ENCODE measurements at regions not wholly inside any gene's neighbourhood (a gene's known extent, or its start where the extent isn't known, plus 50 kb on each side); places are given as distances from the start of the nearest gene placed in this dataset.

GRCh38 chrX:4175221-4175620, 461.8 kb upstream of the PRKX start:
- Histone ChIP-seq H3K36me3 (ENCODE audit: control insufficient read depth in 2 of 2, extremely low read depth in 1 of 2, insufficient read depth in 2 of 2, low read length in 2 of 2) (no peaks in the 10 kb centered on the region), H2AFZ (ENCODE audit: control insufficient read depth, low read length) (no peak overlapping the region), H3K4me2 (ENCODE audit: control insufficient read depth, extremely low read depth, insufficient read depth, low read depth, low read length) (no peak overlapping the region), H3K9ac (ENCODE audit: control insufficient read depth, extremely low read depth, insufficient read depth, low read length) (no peak overlapping the region), H3K4me3 (ENCODE audit: control insufficient read depth in 2 of 3, extremely low read depth in 1 of 3, insufficient read depth in 2 of 3, low read depth in 1 of 3, low read length in 3 of 3) (no peak overlapping the region), H4K20me1 (ENCODE audit: control insufficient read depth, extremely low read depth, insufficient read depth, low read length) (no peaks in the 10 kb centered on the region), H3K27ac (ENCODE audit: control insufficient read depth, insufficient read depth, low read length) (no peak overlapping the region), H3K79me2 (ENCODE audit: control insufficient read depth, insufficient read depth, low read length) (no peaks in the 10 kb centered on the region), H3K9me3 (ENCODE audit: control insufficient read depth, low read depth, low read length) (no peaks in the 10 kb centered on the region), H3K9me1 (ENCODE audit: control insufficient read depth, extremely low read depth, insufficient read depth, low read length) (no peaks in the 10 kb centered on the region), H3K27me3 (ENCODE audit: control insufficient read depth, extremely low read depth, insufficient read depth, low read length) (no peaks in the 10 kb centered on the region), H3K4me1 (ENCODE audit: control insufficient read depth, extremely low read depth, insufficient read depth, low read length) (no peaks in the 10 kb centered on the region)
- DNase-seq (ENCODE audit: low read depth, low spot score) (no peak), FAIRE-seq (no peak)
- dilution Hi-C loops (cut with MboI; ENCODE audit: extremely low pct_ligation_motif_present, low sequenced_read_pairs): no loop called here
- TF ChIP-seq CTCF (optimal IDR thresholded peaks at IDR 0.05 in 1 of 3, IDR thresholded peaks at IDR 0.05 in 1 of 3, conservative IDR thresholded peaks at IDR 0.05 in 1 of 3; ENCODE audit: extremely low read depth in 1 of 3, insufficient read depth in 2 of 3, low read length in 3 of 3) (no peak), EZH2 (IDR thresholded peaks at IDR 0.05; ENCODE audit: low read length) (no peak)

GRCh38 chrX:4173743-4174142, 460.3 kb upstream of the PRKX start:
- DNase-seq (ENCODE audit: low read depth, low spot score) (no peak), FAIRE-seq (no peak)
- Histone ChIP-seq H3K9me1 (ENCODE audit: control insufficient read depth, extremely low read depth, insufficient read depth, low read length) (no peaks in the 10 kb centered on the region), H3K79me2 (ENCODE audit: control insufficient read depth, insufficient read depth, low read length) (no peaks in the 10 kb centered on the region), H3K27me3 (ENCODE audit: control insufficient read depth, extremely low read depth, insufficient read depth, low read length) (no peaks in the 10 kb centered on the region), H3K9me3 (ENCODE audit: control insufficient read depth, low read depth, low read length) (no peaks in the 10 kb centered on the region), H3K9ac (ENCODE audit: control insufficient read depth, extremely low read depth, insufficient read depth, low read length) (no peak overlapping the region), H3K4me1 (ENCODE audit: control insufficient read depth, extremely low read depth, insufficient read depth, low read length) (no peaks in the 10 kb centered on the region), H2AFZ (ENCODE audit: control insufficient read depth, low read length) (no peak overlapping the region), H4K20me1 (ENCODE audit: control insufficient read depth, extremely low read depth, insufficient read depth, low read length) (no peaks in the 10 kb centered on the region), H3K27ac (ENCODE audit: control insufficient read depth, insufficient read depth, low read length) (no peak overlapping the region), H3K36me3 (ENCODE audit: control insufficient read depth in 2 of 2, extremely low read depth in 1 of 2, insufficient read depth in 2 of 2, low read length in 2 of 2) (no peaks in the 10 kb centered on the region), H3K4me2 (ENCODE audit: control insufficient read depth, extremely low read depth, insufficient read depth, low read depth, low read length) (no peak overlapping the region), H3K4me3 (ENCODE audit: control insufficient read depth in 2 of 3, extremely low read depth in 1 of 3, insufficient read depth in 2 of 3, low read depth in 1 of 3, low read length in 3 of 3) (no peak overlapping the region)
- TF ChIP-seq CTCF (optimal IDR thresholded peaks at IDR 0.05 in 1 of 3, IDR thresholded peaks at IDR 0.05 in 1 of 3, conservative IDR thresholded peaks at IDR 0.05 in 1 of 3; ENCODE audit: extremely low read depth in 1 of 3, insufficient read depth in 2 of 3, low read length in 3 of 3) (no peak), EZH2 (IDR thresholded peaks at IDR 0.05; ENCODE audit: low read length) (no peak)
- dilution Hi-C loops (cut with MboI; ENCODE audit: extremely low pct_ligation_motif_present, low sequenced_read_pairs): no loop called here
